C4-2B (cell line): ENCODE measurements at regions not wholly inside any gene's neighbourhood (a gene's known extent, or its start where the extent isn't known, plus 50 kb on each side); places are given as distances from the start of the nearest gene placed in this dataset.

Experiments
- CTCF ChIP-seq: fragments of 450-650 bp; conservative IDR thresholded peaks from 2 replicates; pipeline ENCODE4 v1.5.1; 2017; ENCODE audit warnings: mild to moderate bottlenecking
- ZFX ChIP-seq: fragments of 450-650 bp; IDR thresholded peaks from 2 replicates; pipeline ENCODE4 v1.6.1; 2017

GRCh38 chr16:87034317-87034716, 282.9 kb downstream of the C16orf95 start:
- TF ChIP-seq CTCF (no peak), ZFX (no peak)
